ENCODE measurements at regions not wholly inside any gene's neighbourhood (a gene's known extent, or its start where the extent isn't known, plus 50 kb on each side); places are given as distances from the start of the nearest gene placed in this dataset.

GRCh38 chr18:77737405-77737804 is 487.8 kb downstream of the GALR1 start:
- TF ChIP-seq CTCF (IDR thresholded peaks at IDR 0.05) (no peak), POLR2AphosphoS5 (IDR thresholded peaks at IDR 0.05) (no peak), POLR2A (IDR thresholded peaks at IDR 0.05) (no peak)
